IMR-90 (cell line): ENCODE measurements at regions not wholly inside any gene's neighbourhood (a gene's known extent, or its start where the extent isn't known, plus 50 kb on each side); places are given as distances from the start of the nearest gene placed in this dataset.

Source experiments
- ATAC-seq: fragments of 200-7000 bp; cut with Tn5 transposase; 2 replicates; pipeline ENCODE4 v1.9.1; 2020; ENCODE audit warnings: low read depth, mild to moderate bottlenecking, moderate library complexity
- BruUV-seq: library from RNA; stranded (reverse); fragments of 400-500 nt; replicated peaks from 2 replicates; lab custom pipeline; 2021; lab: Mats Ljungman, UMichigan
- CTCF ChIA-PET: fragments of 300-600 bp; formaldehyde crosslinking; extraction: SDS; loops from one replicate; lab custom pipeline; 2021; ENCODE audit warnings: antibody characterized with exemption; lab: Yijun Ruan, JAX
- POLR2A ChIA-PET: fragments of 300-600 bp; sonication (Branson Sonifier 250); formaldehyde crosslinking; loops from one replicate; lab custom pipeline; 2022; ENCODE audit warnings: antibody characterized with exemption; ENCODE audit not compliant: unreplicated experiment; lab: Charles Lee
- DNase-seq: peaks from one replicate; pipeline ENCODE4 v3.0.0; 2013
- H2AFZ ChIP-seq: replicated peaks from 2 replicates; pipeline ENCODE3; 2013; ENCODE audit warnings: low read length, mild to moderate bottlenecking; ENCODE audit not compliant: poor library complexity
- H2AK5ac ChIP-seq: 2 replicates; pipeline ENCODE4 v1.6.1; 2013; ENCODE audit warnings: low read depth, low read length, inconsistent platforms
- H2AK9ac ChIP-seq: replicated peaks from 2 replicates; pipeline ENCODE3; 2013; ENCODE audit warnings: mild to moderate bottlenecking, low read depth, low read length, moderate library complexity; ENCODE audit not compliant: poor library complexity
- H2BK120ac ChIP-seq: 2 replicates; pipeline ENCODE4 v1.6.1; 2013; ENCODE audit warnings: low read depth, low read length, inconsistent platforms
- H2BK15ac ChIP-seq: 3 replicates; pipeline ENCODE4 v1.6.1; 2013; ENCODE audit warnings: low read depth, low read length, inconsistent platforms
- H2BK20ac ChIP-seq: 2 replicates; pipeline ENCODE4 v1.6.1; 2013; ENCODE audit warnings: low read depth, mild to moderate bottlenecking, inconsistent platforms, low read length, moderate library complexity
- H2BK5ac ChIP-seq: 2 replicates; pipeline ENCODE4 v1.6.1; 2013; ENCODE audit warnings: mild to moderate bottlenecking, low read depth, low read length, inconsistent platforms; ENCODE audit not compliant: poor library complexity, severe bottlenecking
- H3K14ac ChIP-seq: replicated peaks from 2 replicates; pipeline ENCODE4 v1.6.1; 2013; ENCODE audit warnings: low read depth, low read length, inconsistent platforms
- H3K18ac ChIP-seq: 2 replicates; pipeline ENCODE4 v1.6.1; 2013; ENCODE audit warnings: low read depth, low read length, control low read depth
- H3K23ac ChIP-seq: 2 replicates; pipeline ENCODE4 v1.6.1; 2013; ENCODE audit warnings: low read depth, low read length, inconsistent platforms
- H3K27ac ChIP-seq: 2 replicates; pipeline ENCODE4 v1.5.1; 2013; ENCODE audit warnings: mild to moderate bottlenecking, control low read depth, low read length; ENCODE audit not compliant: insufficient read depth
- H3K27me3 ChIP-seq: 2 replicates; pipeline ENCODE4 v1.6.1; 2013; ENCODE audit warnings: low read length; ENCODE audit not compliant: control insufficient read depth, insufficient read depth
- H3K36me3 ChIP-seq: 2 replicates; pipeline ENCODE4 v1.6.1; 2013; ENCODE audit warnings: low read length, mixed read lengths; ENCODE audit not compliant: control insufficient read depth, insufficient read depth
- H3K4ac ChIP-seq: 2 replicates; pipeline ENCODE4 v1.6.1; 2013; ENCODE audit warnings: low read depth, low read length, inconsistent platforms
- H3K4me1 ChIP-seq: 2 replicates; pipeline ENCODE4 v1.6.1; 2013; ENCODE audit warnings: low read length, mixed read lengths; ENCODE audit not compliant: control insufficient read depth, insufficient read depth
- H3K4me2 ChIP-seq: 2 replicates; pipeline ENCODE4 v1.6.1; 2013; ENCODE audit warnings: low read depth, mild to moderate bottlenecking, control low read depth, low read length, moderate library complexity
- H3K4me3 ChIP-seq: 2 replicates; pipeline ENCODE4 v1.5.1; 2013; ENCODE audit warnings: low read depth, mild to moderate bottlenecking, control low read depth, low read length, moderate library complexity; ENCODE audit not compliant: insufficient read depth
- H3K56ac ChIP-seq: 2 replicates; pipeline ENCODE4 v1.6.1; 2013; ENCODE audit warnings: low read length, inconsistent platforms; ENCODE audit not compliant: insufficient read depth; ENCODE audit errors: extremely low read depth
- H3K79me1 ChIP-seq, 2 experiments: 2 replicates each; pipeline ENCODE4 v1.6.1; 2013; ENCODE audit warnings: low read length in 2 of 2, inconsistent platforms in 1 of 2, low read depth in 1 of 2
- H3K9ac ChIP-seq: 2 replicates; pipeline ENCODE4 v1.6.1; 2013; ENCODE audit warnings: low read depth, low read length, control low read depth
- H3K9me1 ChIP-seq: 2 replicates; pipeline ENCODE4 v1.6.1; 2013; ENCODE audit warnings: low read length, inconsistent platforms; ENCODE audit not compliant: insufficient read depth
- H3K9me3 ChIP-seq: 2 replicates; pipeline ENCODE4 v1.6.1; 2013; ENCODE audit warnings: low read length; ENCODE audit not compliant: control insufficient read depth, insufficient read depth
- H4K20me1 ChIP-seq: 2 replicates; pipeline ENCODE4 v1.6.1; 2013; ENCODE audit warnings: low read length, inconsistent platforms; ENCODE audit not compliant: insufficient read depth
- H4K5ac ChIP-seq: 2 replicates; pipeline ENCODE4 v1.6.1; 2013; ENCODE audit warnings: mild to moderate bottlenecking, low read depth, low read length, control low read depth
- H4K8ac ChIP-seq, 2 experiments: 2 replicates each; pipeline ENCODE4 v1.6.1; 2013; ENCODE audit warnings: low read depth in 2 of 2, low read length in 2 of 2, control low read depth in 1 of 2, inconsistent platforms in 1 of 2
- H4K91ac ChIP-seq: 2 replicates; pipeline ENCODE4 v1.6.1; 2013; ENCODE audit warnings: low read depth, low read length, inconsistent platforms; ENCODE audit not compliant: insufficient read depth
- BHLHE40 ChIP-seq: fragments of 150-350 bp; IDR thresholded peaks from 2 replicates; pipeline ENCODE4 v1.6.1; 2016; ENCODE audit warnings: mild to moderate bottlenecking, low read depth, low read length
- CEBPB ChIP-seq: IDR thresholded peaks from 2 replicates; pipeline ENCODE4 v1.6.1; 2012; ENCODE audit warnings: low read depth, low read length, improper control_type of control experiment
- CHD1 ChIP-seq: IDR thresholded peaks from 2 replicates; pipeline ENCODE4 v1.6.1; 2012; ENCODE audit warnings: low read depth, low read length, improper control_type of control experiment
- CTCF ChIP-seq: conservative IDR thresholded peaks from 2 replicates; pipeline ENCODE4 v1.5.1; 2012; ENCODE audit warnings: mild to moderate bottlenecking, low read depth, low read length, improper control_type of control experiment
- FOS ChIP-seq: fragments of 150-350 bp; IDR thresholded peaks from 2 replicates; pipeline ENCODE4 v1.6.1; 2016; ENCODE audit warnings: low read depth, low read length
- MAFK ChIP-seq: IDR thresholded peaks from 2 replicates; pipeline ENCODE4 v1.6.1; 2012; ENCODE audit warnings: low read depth, low read length, improper control_type of control experiment
- MAZ ChIP-seq: IDR thresholded peaks from 2 replicates; pipeline ENCODE4 v1.6.1; 2012; ENCODE audit warnings: low read depth, mild to moderate bottlenecking, low read length, improper control_type of control experiment, moderate library complexity, borderline replicate concordance
- MXI1 ChIP-seq: IDR thresholded peaks from 2 replicates; pipeline ENCODE4 v1.6.1; 2012; ENCODE audit warnings: low read depth, mild to moderate bottlenecking, low read length, moderate library complexity, borderline replicate concordance
- NFE2L2 ChIP-seq: fragments of 150-350 bp; IDR thresholded peaks from 2 replicates; pipeline ENCODE4 v1.6.1; 2016; ENCODE audit warnings: low read depth, mild to moderate bottlenecking, low read length
- POLR2A ChIP-seq: IDR thresholded peaks from 2 replicates; pipeline ENCODE4 v1.6.1; 2012; ENCODE audit warnings: mild to moderate bottlenecking, low read depth, low read length
- RAD21 ChIP-seq: IDR thresholded peaks from 2 replicates; pipeline ENCODE4 v1.6.1; 2012; ENCODE audit warnings: low read length, improper control_type of control experiment
- RCOR1 ChIP-seq: IDR thresholded peaks from 2 replicates; pipeline ENCODE4 v1.6.1; 2012; ENCODE audit warnings: mild to moderate bottlenecking, low read length, improper control_type of control experiment; ENCODE audit not compliant: insufficient replicate concordance
- RFX5 ChIP-seq: IDR thresholded peaks from 2 replicates; pipeline ENCODE4 v1.8.0; 2012; ENCODE audit warnings: low read depth, mild to moderate bottlenecking, low read length, moderate library complexity
- SMC3 ChIP-seq: fragments of 150-350 bp; IDR thresholded peaks from 2 replicates; pipeline ENCODE4 v1.6.1; 2016; ENCODE audit warnings: low read depth, mild to moderate bottlenecking, antibody characterized with exemption, low read length, moderate library complexity
- USF2 ChIP-seq: fragments of 150-350 bp; IDR thresholded peaks from 2 replicates; pipeline ENCODE4 v1.6.1; 2017; ENCODE audit warnings: mild to moderate bottlenecking, antibody characterized with exemption, low read length, low read depth
- WGBS, 2 experiments: methylation state at CpG; one replicate each; pipeline versions ENCODE4 v1.1.5 to v1.1.7; 2013; ENCODE audit warnings: missing lambda C conversion rate in 2 of 2; ENCODE audit not compliant: insufficient read length in 1 of 2; ENCODE audit errors: extremely low coverage in 2 of 2; 5-methylcytosine and 5-hydroxymethylcytosine counted together
- dilution Hi-C: fragments of 300-500 bp; cut with HindIII; formaldehyde crosslinking; loops from one replicate; pipeline ENCODE4 v1.14.3; 2018; ENCODE audit warnings: low sequenced_read_pairs; ENCODE audit not compliant: unreplicated experiment
- in situ Hi-C: fragments of 300-500 bp; cut with MboI; formaldehyde crosslinking; loops from 3 replicates; pipeline ENCODE4 v1.14.3; 2019; ENCODE audit warnings: low sequenced_read_pairs, inconsistent platforms, mixed read lengths
- intact Hi-C: fragments of 100-400 bp; cut with micrococcal nuclease; formaldehyde crosslinking; loops from 2 replicates; pipeline ENCODE4 v1.10.0; 2022
- TF ChIP-seq, protein P1 (sequence below): fragments of 150-350 bp; IDR thresholded peaks from 2 replicates; pipeline ENCODE4 v1.6.1; 2016; ENCODE audit warnings: low read depth, mild to moderate bottlenecking, low read length, moderate library complexity, borderline replicate concordance

DNA sequence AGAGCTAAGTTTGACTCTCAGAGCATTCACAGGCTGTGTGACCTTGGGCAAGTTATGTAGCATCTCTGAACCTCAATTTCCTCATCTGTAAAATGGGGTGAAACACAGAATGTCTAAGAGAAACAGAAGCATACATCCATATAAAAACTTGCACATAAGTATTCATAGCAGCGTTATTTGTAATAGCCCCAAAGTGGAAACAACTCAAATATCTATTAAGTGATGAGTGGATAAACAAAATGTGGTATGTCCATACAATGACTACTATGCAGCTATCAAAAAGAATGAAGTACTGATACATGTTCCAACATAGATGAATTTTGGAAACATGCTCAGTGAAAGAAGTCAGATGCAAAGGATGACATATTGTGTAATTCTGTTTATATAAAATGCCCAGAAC is 201.8 kb upstream of the KBTBD8 start:
- Histone ChIP-seq H3K4ac (peak overlapping the region; percentile 100), H3K4me2 (no peak overlapping the region), H3K18ac (peak overlapping the region; percentile 100), H4K91ac (peak overlapping the region; percentile 98), H3K9me1 (peaks cover 18% of the 10 kb centered on the region; the same call in 1 of the 2 replicates), H3K56ac (peak overlapping the region; percentile 85), H2BK5ac (peak overlapping the region; percentile 99), H2BK20ac (peak overlapping the region; percentile 100), H2BK120ac (peak overlapping the region; percentile 99), H3K4me1 (peaks cover 29% of the 10 kb centered on the region), H3K27ac (peak overlapping the region; percentile 100), H3K9ac (no peak overlapping the region), H2BK15ac (peak overlapping the region; percentile 99; the same call in 2 of the 3 replicates), H2AK5ac (peak overlapping the region; percentile 100), H2AFZ (no peak overlapping the region), H3K9me3 (no peaks in the 10 kb centered on the region; the same call in 1 of the 2 replicates), H3K4me3 (no peak overlapping the region), H4K5ac (peak overlapping the region; percentile 100), H2AK9ac (no peak overlapping the region), H3K14ac (peak overlapping the region; percentile 96), H3K27me3 (no peaks in the 10 kb centered on the region), H3K79me1 (no peaks in the 10 kb centered on the region), H4K8ac (peak overlapping the region; percentile 90 to 98), H3K36me3 (no peaks in the 10 kb centered on the region), H4K20me1 (no peaks in the 10 kb centered on the region), H3K23ac (peak overlapping the region; percentile 93)
- no peak for DNase-seq
- TF ChIP-seq RAD21 (no peak), SMC3 (no peak), USF2 (no peak), BHLHE40 (no peak), MAFK (no peak), CEBPB (no peak), NFE2L2 (no peak), CHD1 (no peak), RCOR1 (no peak), MAZ (no peak), POLR2A (no peak), CTCF (no peak), FOS (no peak), MXI1 (no peak), RFX5 (no peak)
- TF ChIP-seq, protein P1, sequence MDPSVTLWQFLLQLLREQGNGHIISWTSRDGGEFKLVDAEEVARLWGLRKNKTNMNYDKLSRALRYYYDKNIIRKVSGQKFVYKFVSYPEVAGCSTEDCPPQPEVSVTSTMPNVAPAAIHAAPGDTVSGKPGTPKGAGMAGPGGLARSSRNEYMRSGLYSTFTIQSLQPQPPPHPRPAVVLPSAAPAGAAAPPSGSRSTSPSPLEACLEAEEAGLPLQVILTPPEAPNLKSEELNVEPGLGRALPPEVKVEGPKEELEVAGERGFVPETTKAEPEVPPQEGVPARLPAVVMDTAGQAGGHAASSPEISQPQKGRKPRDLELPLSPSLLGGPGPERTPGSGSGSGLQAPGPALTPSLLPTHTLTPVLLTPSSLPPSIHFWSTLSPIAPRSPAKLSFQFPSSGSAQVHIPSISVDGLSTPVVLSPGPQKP: no peak
- in situ Hi-C loops: no loop called here
- dilution Hi-C loops: no loop called here
- intact Hi-C loops: no loop called here
- no TSS peak for BruUV-seq
- POLR2A ChIA-PET: no interaction called here
- WGBS, 2 experiments: no CpG with 5 or more reads among the region's 1 CpG
- CTCF ChIA-PET: no interaction called here
- no peak for ATAC-seq
